Upper lobe of left lung (tissue), 4 donors: ENCODE measurements at regions not wholly inside any gene's neighbourhood (a gene's known extent, or its start where the extent isn't known, plus 50 kb on each side); places are given as distances from the start of the nearest gene placed in this dataset.

Experiments used
- EP300 ChIP-seq, 4 donors: sonication (generic); formaldehyde crosslinking; IDR thresholded peaks; one replicate each; pipeline ENCODE4 v1.5.1; 2017; ENCODE audit warnings: antibody characterized with exemption in 4 of 4, control low read depth in 2 of 4
- POLR2A ChIP-seq, 4 donors: fragments of 450-650 bp; IDR thresholded peaks; one replicate each; pipeline ENCODE4 v1.5.1; 2016 to 2017; ENCODE audit warnings: antibody characterized with exemption in 4 of 4, mild to moderate bottlenecking in 2 of 4
- POLR2AphosphoS5 ChIP-seq, 2 donors: sonication (generic); formaldehyde crosslinking; IDR thresholded peaks; one replicate each; pipeline ENCODE4 v1.5.1; 2017; ENCODE audit warnings: antibody characterized with exemption in 2 of 2
- TF ChIP-seq, protein P1 (sequence below), 6 experiments: fragments of 450-650 bp in 4 of 6; fragments of 200-600 bp in 2 of 6; sonication (generic) in 2 of 6; IDR thresholded peaks; one replicate each; pipeline ENCODE4 v1.5.1; 2016 to 2019; ENCODE audit warnings: antibody characterized with exemption in 6 of 6

DNA sequence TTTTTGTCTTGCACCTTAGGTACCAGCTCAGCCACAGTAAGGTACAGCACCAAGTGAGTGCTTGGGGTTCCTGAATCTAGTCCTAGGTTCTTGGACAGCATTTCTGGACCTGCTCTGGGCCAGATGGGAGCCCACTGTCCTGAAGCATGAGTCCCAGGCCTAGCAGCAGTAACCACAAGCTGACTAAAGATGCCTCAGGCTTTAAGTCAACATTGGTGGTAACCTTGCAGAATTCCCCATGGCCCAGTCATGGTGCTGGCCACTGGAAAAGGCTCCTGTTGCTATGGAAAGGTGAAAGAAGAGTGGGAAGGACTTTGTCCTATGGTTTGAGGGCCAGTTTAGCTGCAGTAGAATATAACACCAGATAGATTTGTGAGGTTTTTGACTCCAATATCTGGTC is 86.9 kb upstream of the CLEC14A start:
- TF ChIP-seq POLR2A (IDR thresholded peaks at IDR 0.05) (no peak), POLR2AphosphoS5 (IDR thresholded peaks at IDR 0.05) (no peak), EP300 (IDR thresholded peaks at IDR 0.05) (no peak)
- TF ChIP-seq, protein P1, sequence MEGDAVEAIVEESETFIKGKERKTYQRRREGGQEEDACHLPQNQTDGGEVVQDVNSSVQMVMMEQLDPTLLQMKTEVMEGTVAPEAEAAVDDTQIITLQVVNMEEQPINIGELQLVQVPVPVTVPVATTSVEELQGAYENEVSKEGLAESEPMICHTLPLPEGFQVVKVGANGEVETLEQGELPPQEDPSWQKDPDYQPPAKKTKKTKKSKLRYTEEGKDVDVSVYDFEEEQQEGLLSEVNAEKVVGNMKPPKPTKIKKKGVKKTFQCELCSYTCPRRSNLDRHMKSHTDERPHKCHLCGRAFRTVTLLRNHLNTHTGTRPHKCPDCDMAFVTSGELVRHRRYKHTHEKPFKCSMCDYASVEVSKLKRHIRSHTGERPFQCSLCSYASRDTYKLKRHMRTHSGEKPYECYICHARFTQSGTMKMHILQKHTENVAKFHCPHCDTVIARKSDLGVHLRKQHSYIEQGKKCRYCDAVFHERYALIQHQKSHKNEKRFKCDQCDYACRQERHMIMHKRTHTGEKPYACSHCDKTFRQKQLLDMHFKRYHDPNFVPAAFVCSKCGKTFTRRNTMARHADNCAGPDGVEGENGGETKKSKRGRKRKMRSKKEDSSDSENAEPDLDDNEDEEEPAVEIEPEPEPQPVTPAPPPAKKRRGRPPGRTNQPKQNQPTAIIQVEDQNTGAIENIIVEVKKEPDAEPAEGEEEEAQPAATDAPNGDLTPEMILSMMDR (IDR thresholded peaks at IDR 0.05) = no peak
